Ishikawa (cell line): ENCODE measurements at regions not wholly inside any gene's neighbourhood (a gene's known extent, or its start where the extent isn't known, plus 50 kb on each side); places are given as distances from the start of the nearest gene placed in this dataset.

Experiments used
- CEBPB ChIP-seq: IDR thresholded peaks from 2 replicates; pipeline ENCODE4 v1.6.1; 2012
- CREB1 ChIP-seq: IDR thresholded peaks from 2 replicates; pipeline ENCODE4 v1.6.1; 2012; ENCODE audit warnings: low read depth
- EGR1 ChIP-seq: IDR thresholded peaks from 2 replicates; pipeline ENCODE4 v1.6.1; 2012
- EP300 ChIP-seq: IDR thresholded peaks from 2 replicates; pipeline ENCODE4 v1.6.1; 2012; ENCODE audit warnings: borderline replicate concordance
- FOXM1 ChIP-seq: IDR thresholded peaks from 2 replicates; pipeline ENCODE4 v1.6.1; 2012; ENCODE audit warnings: low read depth, borderline replicate concordance
- NFIC ChIP-seq: IDR thresholded peaks from 2 replicates; pipeline ENCODE4 v1.6.1; 2012
- RAD21 ChIP-seq: IDR thresholded peaks from 2 replicates; pipeline ENCODE4 v1.6.1; 2012; ENCODE audit warnings: low read depth
- TAF1 ChIP-seq: IDR thresholded peaks from 2 replicates; pipeline ENCODE4 v1.6.1; 2012; ENCODE audit warnings: low read depth, mild to moderate bottlenecking
- TCF12 ChIP-seq: IDR thresholded peaks from 2 replicates; pipeline ENCODE4 v1.6.1; 2012; ENCODE audit warnings: low read depth
- TEAD4 ChIP-seq: IDR thresholded peaks from 2 replicates; pipeline ENCODE4 v1.6.1; 2012
- YY1 ChIP-seq: IDR thresholded peaks from 2 replicates; pipeline ENCODE4 v1.6.1; 2012; ENCODE audit warnings: low read depth
- ZBTB7A ChIP-seq: IDR thresholded peaks from 2 replicates; pipeline ENCODE4 v1.6.1; 2012; ENCODE audit warnings: low read depth
- TF ChIP-seq, protein P1 (sequence below): IDR thresholded peaks from 2 replicates; pipeline ENCODE4 v1.6.1; 2012
- TF ChIP-seq, protein P2 (sequence below): IDR thresholded peaks from 2 replicates; pipeline ENCODE4 v1.6.1; 2012
- TF ChIP-seq, protein P3 (sequence below): IDR thresholded peaks from 2 replicates; pipeline ENCODE4 v1.6.1; 2012; ENCODE audit warnings: low read depth, mild to moderate bottlenecking

GRCh38 chr7:119096683-119097082 is 872.2 kb downstream of the ANKRD7 start:
- TF ChIP-seq RAD21 (no peak), TCF12 (no peak), FOXM1 (no peak), YY1 (no peak)

- TF ChIP-seq, protein P1, sequence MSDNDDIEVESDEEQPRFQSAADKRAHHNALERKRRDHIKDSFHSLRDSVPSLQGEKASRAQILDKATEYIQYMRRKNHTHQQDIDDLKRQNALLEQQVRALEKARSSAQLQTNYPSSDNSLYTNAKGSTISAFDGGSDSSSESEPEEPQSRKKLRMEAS: no peak
- no peak for TF ChIP-seq TCF12
Observed at GRCh38 chr7:119102291-119102690, 877.8 kb downstream of the ANKRD7 start.

DNA sequence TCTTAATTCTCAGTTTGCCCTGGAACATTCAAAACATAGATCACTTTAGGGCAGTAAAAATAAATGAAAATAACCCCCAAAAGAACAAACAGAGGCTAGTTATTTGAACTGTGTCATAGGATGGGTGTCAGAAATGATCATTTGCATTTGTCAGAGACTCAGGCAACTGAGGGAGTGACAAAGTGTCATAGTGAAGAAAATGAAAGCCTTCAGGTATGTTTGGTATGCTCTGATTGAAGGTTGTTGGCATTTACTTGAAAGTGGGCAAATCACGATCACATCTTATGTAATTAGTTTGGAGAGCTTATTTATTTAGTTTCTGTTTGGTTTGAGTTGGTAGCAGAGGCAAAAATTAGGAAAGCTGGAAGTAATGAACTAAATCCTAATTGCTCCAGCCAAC is 880.9 kb downstream of the ANKRD7 start:
- TF ChIP-seq YY1 (no peak), NFIC (no peak), CEBPB (no peak), ZBTB7A (no peak), EP300 (no peak), CREB1 (no peak), TAF1 (no peak), RAD21 (no peak), EGR1 (no peak), FOXM1 (no peak)
- TF ChIP-seq, protein P2, sequence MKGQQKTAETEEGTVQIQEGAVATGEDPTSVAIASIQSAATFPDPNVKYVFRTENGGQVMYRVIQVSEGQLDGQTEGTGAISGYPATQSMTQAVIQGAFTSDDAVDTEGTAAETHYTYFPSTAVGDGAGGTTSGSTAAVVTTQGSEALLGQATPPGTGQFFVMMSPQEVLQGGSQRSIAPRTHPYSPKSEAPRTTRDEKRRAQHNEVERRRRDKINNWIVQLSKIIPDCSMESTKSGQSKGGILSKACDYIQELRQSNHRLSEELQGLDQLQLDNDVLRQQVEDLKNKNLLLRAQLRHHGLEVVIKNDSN: no peak
- TF ChIP-seq, protein P1: no peak

DNA sequence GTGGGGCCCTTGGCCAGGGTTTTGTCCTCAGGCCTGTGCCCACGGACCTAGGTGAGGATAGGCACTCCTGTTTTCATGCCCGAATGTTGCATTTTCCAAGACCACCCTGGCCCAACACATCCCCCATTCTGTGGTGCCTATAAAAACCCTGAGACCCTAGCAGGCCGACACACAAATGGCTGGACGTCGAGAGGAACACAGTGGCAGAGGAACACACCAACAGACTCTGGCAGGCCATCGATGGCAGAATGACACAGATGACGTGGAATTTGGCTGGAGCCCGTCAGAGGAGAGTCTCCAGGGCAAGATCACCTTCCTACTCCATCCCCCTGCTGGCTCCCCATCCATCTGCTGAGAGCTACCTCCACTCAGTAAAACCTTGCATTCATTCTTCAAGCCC is 898.8 kb downstream of the ANKRD7 start:
- TF ChIP-seq TCF12: no peak
- TF ChIP-seq TAF1: no peak
- TF ChIP-seq ZBTB7A: no peak
- TF ChIP-seq NFIC: no peak
- TF ChIP-seq CEBPB: no peak
- no peak for TF ChIP-seq EP300
- TF ChIP-seq RAD21: no peak
- TF ChIP-seq, protein P3, sequence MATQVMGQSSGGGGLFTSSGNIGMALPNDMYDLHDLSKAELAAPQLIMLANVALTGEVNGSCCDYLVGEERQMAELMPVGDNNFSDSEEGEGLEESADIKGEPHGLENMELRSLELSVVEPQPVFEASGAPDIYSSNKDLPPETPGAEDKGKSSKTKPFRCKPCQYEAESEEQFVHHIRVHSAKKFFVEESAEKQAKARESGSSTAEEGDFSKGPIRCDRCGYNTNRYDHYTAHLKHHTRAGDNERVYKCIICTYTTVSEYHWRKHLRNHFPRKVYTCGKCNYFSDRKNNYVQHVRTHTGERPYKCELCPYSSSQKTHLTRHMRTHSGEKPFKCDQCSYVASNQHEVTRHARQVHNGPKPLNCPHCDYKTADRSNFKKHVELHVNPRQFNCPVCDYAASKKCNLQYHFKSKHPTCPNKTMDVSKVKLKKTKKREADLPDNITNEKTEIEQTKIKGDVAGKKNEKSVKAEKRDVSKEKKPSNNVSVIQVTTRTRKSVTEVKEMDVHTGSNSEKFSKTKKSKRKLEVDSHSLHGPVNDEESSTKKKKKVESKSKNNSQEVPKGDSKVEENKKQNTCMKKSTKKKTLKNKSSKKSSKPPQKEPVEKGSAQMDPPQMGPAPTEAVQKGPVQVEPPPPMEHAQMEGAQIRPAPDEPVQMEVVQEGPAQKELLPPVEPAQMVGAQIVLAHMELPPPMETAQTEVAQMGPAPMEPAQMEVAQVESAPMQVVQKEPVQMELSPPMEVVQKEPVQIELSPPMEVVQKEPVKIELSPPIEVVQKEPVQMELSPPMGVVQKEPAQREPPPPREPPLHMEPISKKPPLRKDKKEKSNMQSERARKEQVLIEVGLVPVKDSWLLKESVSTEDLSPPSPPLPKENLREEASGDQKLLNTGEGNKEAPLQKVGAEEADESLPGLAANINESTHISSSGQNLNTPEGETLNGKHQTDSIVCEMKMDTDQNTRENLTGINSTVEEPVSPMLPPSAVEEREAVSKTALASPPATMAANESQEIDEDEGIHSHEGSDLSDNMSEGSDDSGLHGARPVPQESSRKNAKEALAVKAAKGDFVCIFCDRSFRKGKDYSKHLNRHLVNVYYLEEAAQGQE: no peak
- TF ChIP-seq CREB1: no peak
- TF ChIP-seq YY1: no peak
- TF ChIP-seq TEAD4: no peak
- no peak for TF ChIP-seq FOXM1
- TF ChIP-seq EGR1: no peak
- TF ChIP-seq, protein P1: no peak

GRCh38 chr7:119127706-119128105 is 903.2 kb downstream of the ANKRD7 start:
- TF ChIP-seq, protein P3: no peak
- no peak for TF ChIP-seq CEBPB
- TF ChIP-seq, protein P1: no peak
- TF ChIP-seq TAF1: no peak
- TF ChIP-seq, protein P2: no peak
- no peak for TF ChIP-seq NFIC

GRCh38 chr7:119132436-119132835 is 907.9 kb downstream of the ANKRD7 start:
- TF ChIP-seq, protein P2: no peak
- TF ChIP-seq ZBTB7A: no peak
- no peak for TF ChIP-seq YY1
- TF ChIP-seq CEBPB: no peak
- TF ChIP-seq, protein P1: no peak
- TF ChIP-seq TCF12: no peak
- TF ChIP-seq TEAD4: no peak
- TF ChIP-seq CREB1: no peak
- no peak for TF ChIP-seq EP300
- TF ChIP-seq NFIC: no peak
- TF ChIP-seq FOXM1: no peak
- TF ChIP-seq EGR1: no peak
- no peak for TF ChIP-seq RAD21
- TF ChIP-seq, protein P3: no peak
- no peak for TF ChIP-seq TAF1
